ENCODE measurements at regions not wholly inside any gene's neighbourhood (a gene's known extent, or its start where the extent isn't known, plus 50 kb on each side); places are given as distances from the start of the nearest gene placed in this dataset.
A peak's percentile ranks its signal among the peaks of the same experiment; 100 is the strongest.

- H3K9me3 ChIP-seq (ENCODE audit: control insufficient read depth in 4 of 4, low read length in 3 of 4), result no peaks in the 10 kb centered on the region
- H3K9ac ChIP-seq (ENCODE audit: low read depth in 1 of 2, low read length in 2 of 2), result no peak overlapping the region
- peak; percentile 41 for TF ChIP-seq NR2F2 (IDR thresholded peaks at IDR 0.05)
- TF ChIP-seq SP1 (IDR thresholded peaks at IDR 0.05), result no peak
- H3K27me3 ChIP-seq (ENCODE audit: control insufficient read depth in 4 of 4, insufficient read depth in 4 of 4, low read length in 3 of 4), result no peaks in the 10 kb centered on the region
- DNase-seq (ENCODE audit: low spot score), result no peak
- 54% methylated on average over 6 of the region's 6 CpGs for WGBS
- H3K4me1 ChIP-seq (ENCODE audit: control insufficient read depth in 4 of 4, insufficient read depth in 4 of 4, low read length in 3 of 4), result no peaks in the 10 kb centered on the region
- H3K27ac ChIP-seq (ENCODE audit: low read depth in 1 of 2, low read length in 2 of 2), result no peak overlapping the region
- H3K36me3 ChIP-seq (ENCODE audit: control insufficient read depth in 4 of 4, insufficient read depth in 3 of 4, low read depth in 1 of 4, low read length in 3 of 4), result no peaks in the 10 kb centered on the region
- no peak overlapping the region for H3K4me3 ChIP-seq (ENCODE audit: low read depth in 1 of 3, low read length in 3 of 3)
Observed at GRCh38 chr15:68485721-68486360, 53.9 kb upstream of the ITGA11 start.

- H3K9ac ChIP-seq (ENCODE audit: low read depth in 1 of 2, low read length in 2 of 2), result no peak overlapping the region
Observed at GRCh38 chr15:68487087-68487843, 55.3 kb upstream of the ITGA11 start.

More at GRCh38 chr15:68487087-68487843, 55.3 kb upstream of the ITGA11 start:
- no peak for DNase-seq (ENCODE audit: low spot score)
- TF ChIP-seq MAX (IDR thresholded peaks at IDR 0.05) (no peak), FOXA1 (IDR thresholded peaks at IDR 0.05) (no peak), REST (IDR thresholded peaks at IDR 0.05) (no peak), GABPA (IDR thresholded peaks at IDR 0.05 in 1 of 2, conservative IDR thresholded peaks at IDR 0.05 in 1 of 2) (no peak), NR2F2 (IDR thresholded peaks at IDR 0.05) (no peak), ZBTB33 (IDR thresholded peaks at IDR 0.05) (no peak), HNF4G (IDR thresholded peaks at IDR 0.05) (no peak), FOXA2 (IDR thresholded peaks at IDR 0.05) (no peak), SP1 (IDR thresholded peaks at IDR 0.05) (no peak), RAD21 (IDR thresholded peaks at IDR 0.05) (no peak), YY1 (IDR thresholded peaks at IDR 0.05) (no peak), ATF3 (IDR thresholded peaks at IDR 0.05) (no peak), HNF4A (conservative IDR thresholded peaks at IDR 0.05) (no peak)
- H3K4me3 ChIP-seq (ENCODE audit: low read depth in 1 of 3, low read length in 3 of 3), result no peak overlapping the region
- H3K4me1 ChIP-seq (ENCODE audit: control insufficient read depth in 4 of 4, insufficient read depth in 4 of 4, low read length in 3 of 4), result no peaks in the 10 kb centered on the region
- no peaks in the 10 kb centered on the region for H3K9me3 ChIP-seq (ENCODE audit: control insufficient read depth in 4 of 4, low read length in 3 of 4)
- peaks cover 0 to 2% (median 0%) of the 10 kb centered on the region in 4 donors for H3K27me3 ChIP-seq (ENCODE audit: control insufficient read depth in 4 of 4, insufficient read depth in 4 of 4, low read length in 3 of 4)
- H3K36me3 ChIP-seq (ENCODE audit: control insufficient read depth in 4 of 4, insufficient read depth in 3 of 4, low read depth in 1 of 4, low read length in 3 of 4), result no peaks in the 10 kb centered on the region
- H3K27ac ChIP-seq (ENCODE audit: low read depth in 1 of 2, low read length in 2 of 2), result no peak overlapping the region
- WGBS, result 70% methylated on average over 5 of the region's 5 CpGs
